22Rv1 (cell line): ENCODE measurements at regions not wholly inside any gene's neighbourhood (a gene's known extent, or its start where the extent isn't known, plus 50 kb on each side); places are given as distances from the start of the nearest gene placed in this dataset.

Experiments
- H3K27ac ChIP-seq: fragments of 450-650 bp; 2 replicates; pipeline ENCODE4 v1.5.1; 2017
- CTCF ChIP-seq: fragments of 450-650 bp; IDR thresholded peaks from 2 replicates; pipeline ENCODE4 v1.5.1; 2017; ENCODE audit warnings: mild to moderate bottlenecking
- ZFX ChIP-seq: fragments of 450-650 bp; IDR thresholded peaks from 2 replicates; pipeline ENCODE4 v1.6.1; 2017; ENCODE audit warnings: antibody characterized with exemption, borderline replicate concordance

- no peak overlapping the region for H3K27ac ChIP-seq
Measured at GRCh38 chr12:115384391-115384790, 700.4 kb upstream of the TBX3 start.

GRCh38 chr12:115383668-115384067 lies 699.7 kb upstream of the TBX3 start:
- TF ChIP-seq CTCF (no peak), ZFX (no peak)
- H3K27ac ChIP-seq = no peak overlapping the region

More at GRCh38 chr12:115384391-115384790, 700.4 kb upstream of the TBX3 start:
- TF ChIP-seq ZFX = no peak
- TF ChIP-seq CTCF = no peak

- H3K27ac ChIP-seq = no peak overlapping the region
- no peak for TF ChIP-seq CTCF
- TF ChIP-seq ZFX = no peak
Measured at GRCh38 chr12:115382681-115383080, 698.7 kb upstream of the TBX3 start.

GRCh38 chr12:115380546-115381120 lies 696.7 kb upstream of the TBX3 start:
- TF ChIP-seq ZFX = no peak
- no peak overlapping the region for H3K27ac ChIP-seq

- TF ChIP-seq CTCF (no peak), ZFX (no peak)
- no peak overlapping the region for H3K27ac ChIP-seq
Measured at GRCh38 chr12:115378291-115378690, 694.3 kb upstream of the TBX3 start.

GRCh38 chr12:115377779-115378178 lies 693.8 kb upstream of the TBX3 start:
- no peak overlapping the region for H3K27ac ChIP-seq
- no peak for TF ChIP-seq ZFX
- no peak for TF ChIP-seq CTCF

- H3K27ac ChIP-seq = no peak overlapping the region
- TF ChIP-seq ZFX (no peak), CTCF (no peak)
Measured at GRCh38 chr12:115377230-115377629, 693.3 kb upstream of the TBX3 start.
